ENCODE measurements at regions not wholly inside any gene's neighbourhood (a gene's known extent, or its start where the extent isn't known, plus 50 kb on each side); places are given as distances from the start of the nearest gene placed in this dataset.

DNA sequence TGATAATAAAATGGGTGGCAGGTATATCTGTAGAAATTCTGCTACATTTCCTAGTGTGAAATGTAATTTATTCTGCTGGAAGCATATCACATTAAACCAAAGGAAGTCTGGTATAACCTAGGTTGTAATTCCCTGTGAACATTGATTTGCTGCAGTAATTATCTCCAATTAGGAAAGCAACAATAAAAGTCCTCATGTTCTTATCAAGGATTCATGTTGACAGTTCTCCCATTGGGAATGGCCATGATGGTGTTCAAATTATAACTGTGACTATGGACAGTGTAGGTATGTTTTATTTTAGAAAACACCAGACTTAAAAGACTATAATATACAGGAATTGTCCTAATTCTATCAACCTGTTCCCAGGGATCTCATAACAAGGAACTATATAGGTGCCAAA lies 513.5 kb upstream of the MIR17HG start:
- TF ChIP-seq, protein P1, sequence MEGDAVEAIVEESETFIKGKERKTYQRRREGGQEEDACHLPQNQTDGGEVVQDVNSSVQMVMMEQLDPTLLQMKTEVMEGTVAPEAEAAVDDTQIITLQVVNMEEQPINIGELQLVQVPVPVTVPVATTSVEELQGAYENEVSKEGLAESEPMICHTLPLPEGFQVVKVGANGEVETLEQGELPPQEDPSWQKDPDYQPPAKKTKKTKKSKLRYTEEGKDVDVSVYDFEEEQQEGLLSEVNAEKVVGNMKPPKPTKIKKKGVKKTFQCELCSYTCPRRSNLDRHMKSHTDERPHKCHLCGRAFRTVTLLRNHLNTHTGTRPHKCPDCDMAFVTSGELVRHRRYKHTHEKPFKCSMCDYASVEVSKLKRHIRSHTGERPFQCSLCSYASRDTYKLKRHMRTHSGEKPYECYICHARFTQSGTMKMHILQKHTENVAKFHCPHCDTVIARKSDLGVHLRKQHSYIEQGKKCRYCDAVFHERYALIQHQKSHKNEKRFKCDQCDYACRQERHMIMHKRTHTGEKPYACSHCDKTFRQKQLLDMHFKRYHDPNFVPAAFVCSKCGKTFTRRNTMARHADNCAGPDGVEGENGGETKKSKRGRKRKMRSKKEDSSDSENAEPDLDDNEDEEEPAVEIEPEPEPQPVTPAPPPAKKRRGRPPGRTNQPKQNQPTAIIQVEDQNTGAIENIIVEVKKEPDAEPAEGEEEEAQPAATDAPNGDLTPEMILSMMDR (IDR thresholded peaks at IDR 0.05): no peak
- TF ChIP-seq POLR2A (IDR thresholded peaks at IDR 0.05): no peak
